Suprapubic skin (tissue), 4 donors: ENCODE measurements at regions not wholly inside any gene's neighbourhood (a gene's known extent, or its start where the extent isn't known, plus 50 kb on each side); places are given as distances from the start of the nearest gene placed in this dataset.

Experiments used
- DNase-seq, 2 donors: peaks; one replicate each; pipeline ENCODE4 v3.0.0-alpha.2; 2019; ENCODE audit warnings: low spot score in 2 of 2
- H3K27ac ChIP-seq: fragments of 200-600 bp; sonication (generic); one replicate; pipeline ENCODE4 v1.5.1; 2019
- H3K27me3 ChIP-seq: fragments of 200-600 bp; sonication (generic); one replicate; pipeline ENCODE4 v1.5.1; 2019
- H3K36me3 ChIP-seq: fragments of 200-600 bp; sonication (generic); one replicate; pipeline ENCODE4 v1.5.1; 2019
- H3K4me1 ChIP-seq: fragments of 200-600 bp; sonication (generic); one replicate; pipeline ENCODE4 v1.5.1; 2019
- H3K4me3 ChIP-seq: fragments of 200-600 bp; sonication (generic); one replicate; pipeline ENCODE4 v1.5.1; 2019; ENCODE audit warnings: mild to moderate bottlenecking
- H3K9me3 ChIP-seq: fragments of 200-600 bp; sonication (generic); one replicate; pipeline ENCODE4 v1.5.1; 2019
- CTCF ChIP-seq, 2 donors: fragments of 200-600 bp in 1 of 2; fragments of 450-650 bp in 1 of 2; sonication (generic) in 1 of 2; IDR thresholded peaks; one replicate each; pipeline ENCODE4 v1.5.1; 2016 to 2019; ENCODE audit warnings: antibody characterized with exemption in 2 of 2, mild to moderate bottlenecking in 1 of 2, moderate library complexity in 1 of 2
- EP300 ChIP-seq: sonication (generic); formaldehyde crosslinking; IDR thresholded peaks from one replicate; pipeline ENCODE4 v1.6.1; 2017; ENCODE audit warnings: antibody characterized with exemption
- POLR2A ChIP-seq, 2 donors: fragments of 450-650 bp; IDR thresholded peaks; one replicate each; pipeline ENCODE4 v1.6.1; 2017; ENCODE audit warnings: antibody characterized with exemption in 2 of 2, mild to moderate bottlenecking in 2 of 2, moderate library complexity in 2 of 2
- POLR2AphosphoS5 ChIP-seq, 3 donors: sonication (generic); formaldehyde crosslinking; IDR thresholded peaks; one replicate each; pipeline ENCODE4 v1.6.1; 2017; ENCODE audit warnings: antibody characterized with exemption in 3 of 3
- WGBS: methylation state at CpG from one replicate; pipeline ENCODE4 v1.1.5; 2018; 5-methylcytosine and 5-hydroxymethylcytosine counted together

GRCh38 chr20:16801919-16802651, 53.9 kb downstream of the OTOR start:
- H3K4me3 ChIP-seq, result no peak overlapping the region
- no peaks in the 10 kb centered on the region for H3K36me3 ChIP-seq
- no peak overlapping the region for H3K27ac ChIP-seq
- no peaks in the 10 kb centered on the region for H3K4me1 ChIP-seq
- TF ChIP-seq POLR2AphosphoS5 (IDR thresholded peaks at IDR 0.05) (no peak), CTCF (IDR thresholded peaks at IDR 0.05) (peak; percentile 50 to 82), POLR2A (IDR thresholded peaks at IDR 0.05) (no peak), EP300 (no peak)
- WGBS, result 31% methylated on average over 15 of the region's 15 CpGs
- peaks cover 36% of the 10 kb centered on the region for H3K27me3 ChIP-seq
- H3K9me3 ChIP-seq, result no peaks in the 10 kb centered on the region
- DNase-seq, result peak in 1 of 2 donors; percentile 59

- Histone ChIP-seq H3K9me3 (no peaks in the 10 kb centered on the region), H3K36me3 (no peaks in the 10 kb centered on the region), H3K27ac (no peak overlapping the region), H3K4me3 (no peak overlapping the region), H3K4me1 (no peaks in the 10 kb centered on the region), H3K27me3 (peaks cover 41% of the 10 kb centered on the region)
- WGBS, result 60% methylated on average over 4 of the region's 4 CpGs
- TF ChIP-seq EP300, result no peak
- no peak for TF ChIP-seq CTCF (IDR thresholded peaks at IDR 0.05)
- DNase-seq, result no peak
These were observed 54.4 kb downstream of the OTOR start for GRCh38 chr20:16802652-16802935.

- TF ChIP-seq POLR2A (IDR thresholded peaks at IDR 0.05), result no peak
- peak in 1 of 2 donors; percentile 80 for TF ChIP-seq CTCF (IDR thresholded peaks at IDR 0.05)
- no peak overlapping the region for H3K27ac ChIP-seq
- no peaks in the 10 kb centered on the region for H3K36me3 ChIP-seq
- H3K9me3 ChIP-seq, result no peaks in the 10 kb centered on the region
- no peaks in the 10 kb centered on the region for H3K4me1 ChIP-seq
- DNase-seq, result peak in 1 of 2 donors; percentile 61
- 21% methylated on average over 14 of the region's 14 CpGs for WGBS
- H3K4me3 ChIP-seq, result no peak overlapping the region
- H3K27me3 ChIP-seq, result peaks cover 44% of the 10 kb centered on the region
These were observed 56.0 kb downstream of the OTOR start for GRCh38 chr20:16803965-16804792.

GRCh38 chr20:16804793-16805187, 56.6 kb downstream of the OTOR start:
- no peaks in the 10 kb centered on the region for H3K9me3 ChIP-seq
- DNase-seq, result no peak
- H3K27me3 ChIP-seq, result peaks cover 44% of the 10 kb centered on the region
- no peaks in the 10 kb centered on the region for H3K4me1 ChIP-seq
- no peak overlapping the region for H3K4me3 ChIP-seq
- no peak for TF ChIP-seq CTCF (IDR thresholded peaks at IDR 0.05)
- TF ChIP-seq POLR2A (IDR thresholded peaks at IDR 0.05), result no peak
- no peak for TF ChIP-seq EP300
- no peak for TF ChIP-seq POLR2AphosphoS5 (IDR thresholded peaks at IDR 0.05)
- H3K27ac ChIP-seq, result no peak overlapping the region
- 78% methylated on average over 6 of the region's 6 CpGs for WGBS
- no peaks in the 10 kb centered on the region for H3K36me3 ChIP-seq

- DNase-seq, result no peak
- Histone ChIP-seq H3K27me3 (peaks cover 39% of the 10 kb centered on the region), H3K27ac (no peak overlapping the region), H3K9me3 (no peaks in the 10 kb centered on the region), H3K4me1 (no peaks in the 10 kb centered on the region), H3K36me3 (no peaks in the 10 kb centered on the region), H3K4me3 (no peak overlapping the region)
- WGBS, result 72% methylated on average over 5 of the region's 6 CpGs
- TF ChIP-seq POLR2AphosphoS5 (IDR thresholded peaks at IDR 0.05) (no peak), POLR2A (IDR thresholded peaks at IDR 0.05) (no peak), CTCF (IDR thresholded peaks at IDR 0.05) (no peak), EP300 (no peak)
These were observed 57.9 kb downstream of the OTOR start for GRCh38 chr20:16806061-16806460.
